ACHN (cell line): ENCODE measurements at regions not wholly inside any gene's neighbourhood (a gene's known extent, or its start where the extent isn't known, plus 50 kb on each side); places are given as distances from the start of the nearest gene placed in this dataset.
"Not testable (repeated sequence)": the region's sequence is repeated elsewhere in the genome, so short reads cannot be mapped to it uniquely, and the experiment has no call there.

Experiments
- DNase-seq: peaks from one replicate; pipeline ENCODE4 v3.0.0-alpha.2; 2015
- in situ Hi-C: cut with HindIII; loops from 2 replicates; pipeline ENCODE4 v1.10.0; 2017; ENCODE audit warnings: low sequenced_read_pairs, low pct_ligation_motif_present, low pct_unique_long_range_greater_than_20kb

DNA sequence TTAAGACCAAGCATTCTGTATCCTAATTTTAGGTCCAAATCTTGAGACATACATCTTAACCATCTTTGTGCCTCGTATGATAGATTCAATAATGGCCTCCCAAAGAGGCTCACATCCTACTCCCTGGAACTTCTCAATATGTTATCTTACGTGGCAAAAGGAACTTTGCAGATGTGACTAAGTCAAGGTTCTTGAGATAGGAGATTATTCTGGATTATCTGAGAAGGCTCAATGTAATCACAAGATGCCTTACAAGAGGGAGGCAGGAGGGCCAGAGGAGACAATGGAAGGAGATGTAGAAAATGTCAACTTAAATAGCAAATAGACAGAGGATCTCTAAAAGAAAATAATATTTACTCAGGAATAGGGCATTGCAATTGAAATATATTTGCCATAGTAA is 548.9 kb downstream of the MATN1 start:
- in situ Hi-C loops: no loop called here

DNA sequence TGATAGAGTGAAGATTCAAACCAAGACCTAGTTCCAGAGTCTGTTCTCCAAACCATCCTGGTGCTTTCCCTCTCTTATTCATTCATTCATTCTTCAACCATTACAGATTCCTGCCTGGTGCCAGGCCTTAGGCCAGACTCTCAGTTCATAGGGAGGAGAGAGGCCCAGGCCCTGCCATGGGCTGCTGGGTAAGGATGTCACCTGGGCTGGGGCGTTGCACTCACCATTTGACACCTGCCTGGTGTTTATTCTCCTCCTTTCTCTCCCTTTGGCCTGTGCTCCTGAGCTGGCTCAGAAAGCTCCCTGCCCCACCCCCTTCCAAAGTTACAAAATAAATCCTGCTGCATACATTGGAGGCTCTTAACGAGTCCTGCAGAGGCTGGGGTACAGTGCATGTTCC is 549.8 kb downstream of the MATN1 start:
- DNase-seq: no peak
- in situ Hi-C loops: no loop called here

More for the DNA sequence above, 548.9 kb downstream of the MATN1 start:
- DNase-seq: no peak

DNA sequence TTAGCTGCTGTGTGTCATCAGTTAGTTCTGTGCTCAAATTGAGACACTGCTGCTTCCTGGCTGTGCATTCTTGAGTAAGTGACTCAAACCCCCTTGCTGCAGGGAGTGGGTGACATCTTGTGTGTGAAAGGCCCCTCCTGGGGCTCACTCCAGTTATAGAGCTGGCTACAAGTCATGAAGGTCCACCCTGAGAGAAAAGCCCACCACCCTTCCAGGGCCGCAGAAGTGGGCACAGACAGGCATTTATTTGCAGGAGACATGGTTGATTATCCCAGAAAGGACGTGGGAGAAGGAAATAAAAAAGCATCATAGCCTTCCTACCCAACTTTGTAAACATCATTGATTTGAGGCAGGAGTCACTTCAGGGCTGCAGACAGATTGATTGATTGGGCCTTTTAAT is 550.6 kb downstream of the MATN1 start:
- DNase-seq: no peak
- in situ Hi-C loops: no loop called here

DNA sequence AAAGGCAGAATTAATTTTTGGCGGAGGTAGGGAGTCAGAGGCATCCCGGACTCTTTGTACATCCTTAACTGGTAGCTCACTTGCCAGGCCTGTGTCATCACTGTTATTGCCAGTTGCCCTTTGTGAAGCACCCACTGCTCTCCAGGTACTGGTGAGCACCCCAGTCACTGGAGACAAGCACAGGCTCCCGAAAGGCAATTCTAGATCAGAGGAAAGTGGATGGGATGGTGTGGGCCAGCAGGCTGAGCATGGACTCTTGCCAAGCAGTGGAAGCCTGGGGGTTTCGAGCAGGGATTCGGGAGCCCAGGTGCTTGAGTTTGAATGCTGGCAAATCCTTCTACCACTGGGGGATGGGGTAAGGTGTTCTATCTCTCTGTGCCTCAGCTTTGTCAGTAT is 551.1 kb downstream of the MATN1 start:
- no peak for DNase-seq
- in situ Hi-C loops: no loop called here

DNA sequence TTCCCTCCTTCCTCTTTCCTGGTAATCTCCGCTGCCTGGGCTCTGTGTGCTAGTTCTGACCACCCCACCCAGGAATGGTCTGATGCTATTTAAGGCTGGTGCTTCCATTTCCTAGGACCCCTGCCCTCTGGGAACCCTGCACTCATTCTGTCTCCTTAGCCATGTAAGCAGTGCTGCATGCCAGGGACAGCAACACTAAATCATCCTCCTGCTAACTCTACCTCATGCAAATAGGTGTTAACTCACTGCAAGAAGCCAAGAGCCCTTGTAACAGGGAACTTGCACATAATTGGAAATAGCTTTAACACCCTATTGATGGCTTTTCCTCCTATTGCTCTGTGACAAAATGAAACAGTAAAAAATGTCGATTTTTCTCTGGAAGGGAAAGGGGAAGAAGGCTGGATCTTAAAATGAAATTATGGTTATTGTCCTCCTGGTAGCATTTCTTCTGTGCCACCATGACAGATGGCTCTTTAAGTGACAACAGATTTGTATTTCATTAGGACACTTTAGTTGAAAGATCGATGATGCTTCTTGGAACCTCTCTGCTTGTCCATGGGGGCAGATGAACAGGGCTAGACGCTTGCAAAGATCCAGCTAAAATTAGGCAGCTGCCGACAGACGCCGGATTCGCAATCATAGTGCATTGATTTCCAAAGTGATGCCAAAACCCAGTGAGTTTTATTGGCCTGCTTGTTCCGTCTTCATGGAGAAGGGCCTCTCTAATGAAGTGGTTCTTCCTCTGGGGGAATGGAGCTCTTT is 551.7 kb downstream of the MATN1 start:
- in situ Hi-C loops: no loop called here
- DNase-seq: no peak

DNA sequence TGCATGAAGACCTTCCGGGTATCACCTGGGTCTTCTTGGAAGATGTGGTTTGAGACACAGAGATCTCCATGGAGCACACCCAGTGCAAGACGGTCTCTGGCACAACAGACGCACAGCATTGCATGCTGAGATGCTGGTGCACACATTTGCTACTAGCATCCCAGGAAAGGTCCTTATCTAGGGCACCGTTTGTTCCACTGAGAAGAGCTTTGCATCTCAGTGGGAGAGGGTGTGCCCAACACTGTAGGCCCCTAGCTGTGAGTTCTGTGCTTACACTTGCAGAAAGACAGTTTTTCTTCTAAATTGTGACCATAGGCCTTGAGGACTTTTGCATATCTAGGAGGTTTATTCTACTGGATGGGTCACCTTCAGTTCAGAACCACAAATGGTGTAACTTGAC is 554.1 kb downstream of the MATN1 start:
- in situ Hi-C loops: no loop called here
- no peak for DNase-seq

DNA sequence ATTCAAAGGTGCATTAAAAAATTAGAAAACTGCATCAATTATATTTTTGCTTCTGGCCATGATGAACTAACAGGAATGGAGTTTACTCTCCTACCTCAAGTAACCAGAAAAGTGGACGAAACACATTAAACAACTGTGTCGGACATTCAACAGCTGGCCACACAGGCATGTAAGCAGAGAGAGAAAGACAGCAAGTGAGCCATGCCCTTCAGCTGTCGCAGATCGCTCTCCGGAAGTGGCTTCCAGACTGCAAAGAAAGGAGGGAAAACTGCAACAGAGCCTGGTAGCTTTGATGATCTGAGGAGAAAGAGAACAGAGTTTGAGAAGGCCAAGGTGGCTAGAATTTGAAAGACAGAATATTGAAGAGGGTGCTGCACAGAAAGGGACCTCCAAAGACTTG is 557.2 kb downstream of the MATN1 start:
- DNase-seq: no peak
- in situ Hi-C loops: no loop called here

DNA sequence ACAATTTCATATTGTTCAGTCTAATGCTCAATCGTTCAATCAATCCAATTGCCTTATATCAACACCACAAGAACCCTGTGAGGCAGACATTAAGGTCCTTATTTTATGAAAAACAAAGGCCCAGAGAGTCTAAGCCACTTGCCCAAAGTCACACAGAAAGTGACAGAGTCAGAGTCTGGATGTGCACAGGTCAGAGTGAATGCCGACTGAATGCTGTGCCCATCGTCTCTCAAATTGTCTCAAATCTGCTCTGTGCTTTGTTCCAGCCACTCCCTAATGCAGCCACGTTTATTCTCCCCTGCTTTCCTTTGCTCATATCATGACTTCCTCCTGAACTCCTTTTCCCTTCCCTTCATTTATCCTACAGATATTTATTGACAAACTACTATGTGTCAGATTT is 558.3 kb downstream of the MATN1 start:
- DNase-seq: no peak
- in situ Hi-C loops: no loop called here

DNA sequence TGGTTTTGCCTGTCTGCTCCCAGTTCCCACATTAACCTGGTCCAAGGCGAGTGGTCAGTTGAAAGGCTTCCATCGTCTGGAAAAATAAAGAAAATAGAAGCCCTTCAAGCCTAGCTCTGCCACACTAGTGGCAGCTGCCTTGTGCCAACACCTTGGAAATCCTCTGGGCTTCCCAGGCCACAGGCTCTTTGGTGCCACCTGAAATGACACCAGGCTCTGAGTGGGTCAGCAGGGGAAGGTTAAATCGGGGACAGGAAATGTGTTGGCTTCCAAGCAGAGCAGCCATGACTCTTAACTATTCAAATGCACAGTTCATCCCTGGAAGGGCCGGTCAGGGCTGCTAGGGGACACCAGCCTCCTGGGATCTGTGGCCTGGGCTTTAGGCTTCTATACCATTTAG is 558.7 kb downstream of the MATN1 start:
- in situ Hi-C loops: no loop called here
- DNase-seq: no peak

DNA sequence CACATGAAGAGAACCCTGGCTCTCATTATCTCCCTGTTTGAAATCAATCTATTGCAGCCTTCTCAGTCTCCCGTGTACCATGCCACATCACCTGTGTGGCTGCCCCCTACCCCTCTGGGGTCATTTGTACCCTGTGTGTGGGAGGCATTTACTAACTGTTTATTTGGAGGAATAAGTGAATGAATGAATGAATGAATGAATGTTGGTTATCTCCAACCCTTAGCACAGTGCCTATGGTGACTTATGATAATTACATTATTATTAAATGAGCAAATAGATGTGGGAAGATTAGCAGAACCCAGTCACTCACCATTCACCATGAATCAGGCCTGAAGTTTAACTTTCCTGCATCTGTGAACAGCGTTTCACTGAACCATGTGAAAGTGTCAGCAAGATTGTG is 560.8 kb downstream of the MATN1 start:
- no peak for DNase-seq
- in situ Hi-C loops: no loop called here

DNA sequence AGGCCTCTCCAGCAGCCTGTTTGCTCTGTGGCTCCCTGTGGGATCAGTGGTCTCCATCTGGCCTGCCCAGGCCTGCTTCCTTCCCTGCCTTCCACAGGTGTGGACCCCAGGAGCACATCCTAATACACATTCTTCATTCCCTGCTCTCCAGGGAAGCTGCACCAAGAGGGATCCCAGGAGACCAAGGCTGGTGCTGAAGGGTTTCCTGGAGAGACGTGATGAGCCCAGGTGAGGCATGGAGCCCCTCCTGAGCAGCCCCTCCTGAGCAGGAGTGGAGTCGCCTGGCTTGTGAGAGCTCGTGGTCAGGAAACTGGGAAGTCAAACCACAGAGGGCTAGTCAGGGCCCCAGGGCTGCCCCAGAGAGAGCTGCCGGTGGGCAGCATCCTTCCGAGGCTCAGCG is 561.4 kb downstream of the MATN1 start:
- in situ Hi-C loops: no loop called here
- DNase-seq: no peak

DNA sequence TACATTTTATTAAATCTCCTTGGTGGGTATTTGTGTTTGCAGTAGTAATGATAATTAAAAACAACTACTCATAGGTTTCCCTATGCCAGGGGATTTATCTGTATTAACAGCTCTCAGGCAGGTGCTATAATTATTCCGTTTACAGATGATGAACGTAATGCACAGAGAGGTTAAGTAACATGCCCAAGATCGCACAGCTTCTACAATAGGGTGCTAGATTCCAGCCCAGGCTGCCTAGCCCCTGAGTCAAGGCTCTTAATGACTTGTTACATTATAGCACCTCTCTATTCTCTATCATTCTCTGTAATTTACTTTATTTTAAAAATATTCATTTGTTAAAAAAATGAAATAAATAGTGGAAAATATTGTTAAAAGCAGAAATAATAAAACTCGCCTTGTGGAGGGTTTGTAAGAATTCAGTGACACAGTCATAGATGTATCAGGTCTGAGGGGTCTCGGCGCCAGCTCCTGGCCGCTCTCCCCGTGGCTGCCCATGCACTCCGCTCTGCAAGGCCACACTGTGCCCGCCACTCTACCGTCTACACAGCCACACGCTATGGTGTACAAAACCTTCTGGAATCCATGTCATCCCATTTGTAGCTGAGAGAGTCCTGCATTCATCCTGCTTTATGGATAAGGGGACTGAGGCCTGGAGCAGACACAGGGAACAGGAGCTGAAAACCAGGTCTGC is 562.2 kb downstream of the MATN1 start:
- in situ Hi-C loops: no loop called here
- no peak for DNase-seq

DNA sequence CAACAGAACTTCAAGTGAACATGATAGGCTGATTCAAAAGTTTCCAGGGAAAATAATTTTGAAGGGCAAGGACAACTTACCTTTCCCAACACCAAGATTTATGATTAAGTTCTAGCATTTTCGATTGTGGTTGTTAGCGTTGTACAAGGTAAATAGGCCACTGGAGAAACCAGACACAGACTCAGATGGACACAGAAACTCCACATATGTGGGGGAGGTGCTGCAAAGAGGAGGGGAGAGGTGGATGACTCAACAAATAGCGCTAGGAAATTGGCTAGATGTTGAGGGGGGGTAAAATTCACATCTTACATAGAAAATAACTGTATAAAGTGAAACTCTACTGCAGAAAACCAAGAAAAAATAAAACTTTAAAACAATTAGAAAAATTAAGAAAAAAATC is 564.4 kb downstream of the MATN1 start:
- in situ Hi-C loops: no loop called here

DNA sequence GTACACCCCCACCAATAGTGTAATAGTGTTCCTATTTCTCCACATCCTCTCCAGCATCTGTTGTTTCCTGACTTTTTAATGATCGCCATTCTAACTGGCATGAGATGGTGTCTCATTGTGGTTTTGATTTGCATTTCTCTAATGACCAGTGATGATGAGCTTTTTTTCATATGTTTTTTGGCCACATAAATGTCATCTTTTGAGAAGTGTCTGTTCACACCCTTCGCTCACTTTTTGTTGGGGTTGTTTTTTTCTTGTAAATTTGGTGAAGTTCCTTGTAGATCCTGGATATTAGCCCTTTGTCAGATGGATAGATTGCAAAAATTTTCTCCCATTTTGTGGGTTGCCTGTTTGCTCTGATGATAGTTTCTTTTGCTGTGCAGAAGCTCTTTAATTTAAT is 567.7 kb downstream of the MATN1 start:
- in situ Hi-C loops, DNase-seq: not testable (repeated sequence)

More for the DNA sequence above, 564.4 kb downstream of the MATN1 start:
- DNase-seq: no peak

DNA sequence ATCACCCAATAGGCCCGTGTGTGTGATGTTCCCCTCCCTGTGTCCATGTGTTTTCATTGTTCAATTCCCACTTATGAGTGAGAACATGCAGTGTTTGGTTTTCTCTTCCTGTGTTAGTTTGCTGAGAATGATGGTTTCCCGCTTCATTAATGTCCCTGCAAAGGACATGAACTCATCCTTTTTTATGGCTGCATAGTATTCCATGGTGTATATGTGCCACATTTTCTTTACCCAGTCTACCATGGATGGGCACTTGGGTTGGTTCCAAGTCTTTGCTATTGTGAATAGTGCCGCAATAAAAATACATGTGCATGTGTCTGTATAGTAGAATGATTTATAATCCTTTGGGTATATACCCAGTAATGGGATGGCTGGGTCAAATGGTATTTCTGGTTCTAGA is 568.1 kb downstream of the MATN1 start:
- DNase-seq, in situ Hi-C loops: not testable (repeated sequence)

DNA sequence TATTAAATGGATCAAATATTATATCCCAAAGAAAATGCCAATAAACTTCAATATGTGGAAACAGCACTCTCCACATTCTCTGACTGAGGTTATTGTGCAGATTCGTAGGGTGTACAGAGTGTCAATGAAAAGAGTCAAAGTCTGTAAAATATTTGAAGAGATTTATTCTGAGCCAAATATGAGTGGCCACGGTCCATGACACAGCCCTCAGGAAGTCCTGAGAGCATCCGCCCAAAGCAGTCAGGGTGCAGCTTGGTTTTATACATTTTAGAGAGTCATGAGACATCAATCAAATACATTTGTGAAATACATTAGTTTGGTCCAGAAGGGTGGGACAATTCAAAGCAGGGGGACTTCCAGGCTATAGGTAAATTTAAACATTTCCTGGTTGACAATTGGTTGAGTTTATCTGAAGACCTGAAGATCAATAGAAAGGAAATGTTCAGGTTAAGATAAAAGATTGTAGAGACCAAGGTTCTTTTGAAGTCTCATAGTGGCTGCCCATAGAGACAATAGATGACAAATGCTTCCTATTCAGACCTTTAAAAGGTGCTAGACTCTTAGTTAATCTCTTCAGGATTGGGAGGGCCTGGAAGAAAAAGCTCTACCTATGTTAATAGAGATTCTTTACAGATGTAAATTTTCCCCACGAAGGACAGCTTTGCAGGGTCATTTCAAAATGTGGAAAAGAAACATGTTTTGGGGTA is 569.5 kb downstream of the MATN1 start:
- in situ Hi-C loops: no loop called here
- DNase-seq: no peak

DNA sequence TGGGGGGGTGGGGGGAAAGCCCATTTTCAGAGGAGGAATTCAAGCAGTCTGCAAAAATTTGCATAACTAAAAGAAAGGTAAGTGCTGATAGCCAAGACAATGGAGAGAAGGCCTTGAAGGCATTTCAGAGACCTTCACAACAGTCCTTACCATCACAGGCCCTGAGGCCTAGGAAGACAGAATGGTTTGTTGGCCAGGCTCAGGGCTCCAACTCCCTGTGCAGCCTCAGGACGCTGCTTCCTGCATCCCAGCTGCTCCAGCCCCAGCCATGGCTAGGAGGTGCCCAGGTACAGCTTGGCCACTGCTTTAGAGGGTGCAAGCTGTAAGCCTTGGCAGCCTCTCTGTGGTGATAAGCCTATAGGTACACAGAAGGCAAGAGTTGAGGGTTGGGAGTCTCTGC is 571.6 kb downstream of the MATN1 start:
- in situ Hi-C loops: no loop called here
- no peak for DNase-seq

DNA sequence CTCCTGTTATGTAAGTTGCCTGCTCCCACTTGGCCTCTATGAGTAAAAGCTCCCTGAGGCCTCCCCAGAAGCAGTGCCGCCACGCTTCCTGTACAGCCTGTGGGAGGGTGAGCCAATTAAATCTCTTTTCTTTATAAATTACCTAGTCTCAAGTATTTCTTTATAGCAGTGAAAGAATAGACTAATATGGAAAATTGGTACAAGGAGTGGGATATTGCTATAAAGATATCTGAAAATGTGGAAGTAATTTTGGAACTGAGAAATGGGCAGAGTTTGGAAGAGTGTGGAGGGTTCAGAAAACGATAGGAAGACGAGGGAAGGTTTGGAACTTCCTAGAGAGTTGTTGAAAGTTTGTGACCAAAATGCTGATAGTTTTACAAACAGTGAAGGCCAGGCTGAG is 572.3 kb downstream of the MATN1 start:
- in situ Hi-C loops: no loop called here
- DNase-seq: no peak

DNA sequence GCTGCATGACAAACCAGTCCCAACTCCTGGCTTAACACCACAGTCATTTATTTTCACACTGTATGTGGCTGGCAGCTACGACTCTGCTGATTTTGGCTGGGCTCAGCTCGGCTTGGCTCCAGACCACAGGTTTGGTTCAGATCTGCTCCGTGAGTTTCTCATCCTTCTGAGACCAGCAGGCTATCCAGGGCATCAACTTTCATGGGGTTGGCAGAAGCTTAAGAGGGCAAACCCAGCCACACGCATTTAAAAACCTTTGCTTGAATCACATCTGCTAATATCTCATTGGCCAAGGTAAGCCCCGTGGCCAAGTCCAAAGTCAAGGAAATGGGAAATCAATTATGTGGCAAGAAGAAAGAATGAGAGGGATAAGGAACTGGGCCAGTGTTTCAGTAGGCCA is 574.2 kb downstream of the MATN1 start:
- in situ Hi-C loops: no loop called here
- no peak for DNase-seq

DNA sequence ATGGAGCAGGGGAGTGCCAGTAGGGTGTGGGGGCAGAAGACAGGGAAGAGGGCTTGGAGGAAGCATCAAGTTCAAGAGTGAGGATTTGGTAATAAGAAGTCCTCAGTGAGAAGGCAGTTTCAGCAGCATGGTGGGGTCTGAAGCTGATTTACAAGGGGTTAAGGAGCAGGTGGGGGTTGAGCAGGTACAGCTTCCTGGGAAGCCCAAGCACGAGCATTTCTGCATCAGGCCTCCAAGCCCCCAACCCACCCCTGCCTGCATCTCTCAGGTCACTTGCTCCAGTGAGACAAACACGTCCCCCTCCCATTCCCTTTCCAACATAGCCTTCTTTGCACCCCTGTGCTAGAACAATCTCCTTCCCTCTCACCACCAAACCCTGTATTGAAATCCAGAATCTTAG is 574.7 kb downstream of the MATN1 start:
- in situ Hi-C loops: no loop called here
- DNase-seq: no peak
